ENCODE measurements at regions not wholly inside any gene's neighbourhood (a gene's known extent, or its start where the extent isn't known, plus 50 kb on each side); places are given as distances from the start of the nearest gene placed in this dataset.

- Mint-ChIP-seq H3K36me3 (no peaks in the 10 kb centered on the region), H3K4me1 (no peaks in the 10 kb centered on the region), H3K9me3 (peaks cover 3% of the 10 kb centered on the region), H3K27me3 (no peaks in the 10 kb centered on the region), H3K4me3 (no peak overlapping the region), H3K27ac (no peak overlapping the region)
- ATAC-seq (ENCODE audit: low read depth) (no peak), DNase-seq (ENCODE audit: low spot score in 2 of 2) (no peak)
Measured at GRCh38 chr13:63690672-63691071, 2275.0 kb upstream of the PCDH20 start.

GRCh38 chr13:63684822-63685221 lies 2269.2 kb upstream of the PCDH20 start:
- DNase-seq (ENCODE audit: low spot score in 2 of 2) (no peak), ATAC-seq (ENCODE audit: low read depth) (no peak)
- H3K4me1 Mint-ChIP-seq, result no peaks in the 10 kb centered on the region
- H3K27ac Mint-ChIP-seq, result no peak overlapping the region
- H3K4me3 Mint-ChIP-seq, result no peak overlapping the region
- peaks cover 3% of the 10 kb centered on the region for H3K9me3 Mint-ChIP-seq
- no peaks in the 10 kb centered on the region for H3K27me3 Mint-ChIP-seq
- no peaks in the 10 kb centered on the region for H3K36me3 Mint-ChIP-seq

- Mint-ChIP-seq H3K27me3 (no peaks in the 10 kb centered on the region), H3K9me3 (peaks cover 4% of the 10 kb centered on the region), H3K27ac (no peak overlapping the region), H3K4me3 (no peak overlapping the region), H3K36me3 (no peaks in the 10 kb centered on the region), H3K4me1 (no peaks in the 10 kb centered on the region)
- DNase-seq (ENCODE audit: low spot score in 2 of 2), result no peak
- no peak for ATAC-seq (ENCODE audit: low read depth)
Measured at GRCh38 chr13:63680704-63681103, 2265.1 kb upstream of the PCDH20 start.

GRCh38 chr13:63671296-63671695 lies 2255.6 kb upstream of the PCDH20 start:
- H3K4me1 Mint-ChIP-seq, result no peaks in the 10 kb centered on the region
- H3K27ac Mint-ChIP-seq, result no peak overlapping the region

GRCh38 chr13:63651394-63651793 lies 2235.7 kb upstream of the PCDH20 start:
- no peaks in the 10 kb centered on the region for H3K36me3 Mint-ChIP-seq
- H3K4me3 Mint-ChIP-seq, result no peak overlapping the region
- no peak for ATAC-seq (ENCODE audit: low read depth)
- H3K9me3 Mint-ChIP-seq, result peaks cover 5% of the 10 kb centered on the region
- no peak overlapping the region for H3K27ac Mint-ChIP-seq
- no peaks in the 10 kb centered on the region for H3K27me3 Mint-ChIP-seq
- no peak for DNase-seq (ENCODE audit: low spot score in 2 of 2)
- no peaks in the 10 kb centered on the region for H3K4me1 Mint-ChIP-seq

More at GRCh38 chr13:63671296-63671695, 2255.6 kb upstream of the PCDH20 start:
- Mint-ChIP-seq H3K27me3 (no peaks in the 10 kb centered on the region), H3K9me3 (peaks cover 1% of the 10 kb centered on the region), H3K36me3 (no peaks in the 10 kb centered on the region), H3K4me3 (no peak overlapping the region)
- DNase-seq (ENCODE audit: low spot score in 2 of 2) (no peak), ATAC-seq (ENCODE audit: low read depth) (no peak)

- Mint-ChIP-seq H3K9me3 (peaks cover 2% of the 10 kb centered on the region), H3K27ac (no peak overlapping the region), H3K36me3 (no peaks in the 10 kb centered on the region), H3K4me3 (no peak overlapping the region), H3K4me1 (no peaks in the 10 kb centered on the region), H3K27me3 (no peaks in the 10 kb centered on the region)
- ATAC-seq (ENCODE audit: low read depth) (no peak), DNase-seq (ENCODE audit: low spot score in 2 of 2) (no peak)
Measured at GRCh38 chr13:63643543-63643942, 2227.9 kb upstream of the PCDH20 start.

- no peak for DNase-seq (ENCODE audit: low spot score in 2 of 2)
- H3K36me3 Mint-ChIP-seq, result no peaks in the 10 kb centered on the region
- H3K4me3 Mint-ChIP-seq, result peak overlapping the region; percentile 71
- no peak for ATAC-seq (ENCODE audit: low read depth)
- H3K27ac Mint-ChIP-seq, result peak overlapping the region; percentile 64
- H3K9me3 Mint-ChIP-seq, result no peaks in the 10 kb centered on the region
- no peaks in the 10 kb centered on the region for H3K27me3 Mint-ChIP-seq
- H3K4me1 Mint-ChIP-seq, result no peaks in the 10 kb centered on the region
Measured at GRCh38 chr13:63636316-63636993, 2220.8 kb upstream of the PCDH20 start.

GRCh38 chr13:63632321-63632720 lies 2216.7 kb upstream of the PCDH20 start:
- no peak overlapping the region for H3K27ac Mint-ChIP-seq
- DNase-seq (ENCODE audit: low spot score in 2 of 2), result no peak
- H3K4me1 Mint-ChIP-seq, result no peaks in the 10 kb centered on the region
- no peaks in the 10 kb centered on the region for H3K9me3 Mint-ChIP-seq
- no peak for ATAC-seq (ENCODE audit: low read depth)
- H3K27me3 Mint-ChIP-seq, result no peaks in the 10 kb centered on the region
- no peaks in the 10 kb centered on the region for H3K36me3 Mint-ChIP-seq
- H3K4me3 Mint-ChIP-seq, result no peak overlapping the region

- DNase-seq (ENCODE audit: low spot score in 2 of 2), result no peak
- Mint-ChIP-seq H3K27me3 (no peaks in the 10 kb centered on the region), H3K9me3 (no peaks in the 10 kb centered on the region), H3K27ac (no peak overlapping the region), H3K4me3 (no peak overlapping the region), H3K36me3 (no peaks in the 10 kb centered on the region), H3K4me1 (no peaks in the 10 kb centered on the region)
- no peak for ATAC-seq (ENCODE audit: low read depth)
Measured at GRCh38 chr13:63631006-63631405, 2215.4 kb upstream of the PCDH20 start.

- no peak overlapping the region for H3K27ac Mint-ChIP-seq
- ATAC-seq (ENCODE audit: low read depth), result no peak
- H3K9me3 Mint-ChIP-seq, result no peaks in the 10 kb centered on the region
Measured at GRCh38 chr13:63629591-63629990, 2213.9 kb upstream of the PCDH20 start.

GRCh38 chr13:63628310-63628709 lies 2212.7 kb upstream of the PCDH20 start:
- no peaks in the 10 kb centered on the region for H3K9me3 Mint-ChIP-seq
- ATAC-seq (ENCODE audit: low read depth), result no peak

More at GRCh38 chr13:63629591-63629990, 2213.9 kb upstream of the PCDH20 start:
- no peaks in the 10 kb centered on the region for H3K27me3 Mint-ChIP-seq
- H3K36me3 Mint-ChIP-seq, result no peaks in the 10 kb centered on the region
- H3K4me3 Mint-ChIP-seq, result no peak overlapping the region
- no peaks in the 10 kb centered on the region for H3K4me1 Mint-ChIP-seq
- no peak for DNase-seq (ENCODE audit: low spot score in 2 of 2)

GRCh38 chr13:63625869-63626268 lies 2210.2 kb upstream of the PCDH20 start:
- ATAC-seq (ENCODE audit: low read depth), result no peak

More at GRCh38 chr13:63628310-63628709, 2212.7 kb upstream of the PCDH20 start:
- no peaks in the 10 kb centered on the region for H3K4me1 Mint-ChIP-seq
- no peaks in the 10 kb centered on the region for H3K27me3 Mint-ChIP-seq
- no peak for DNase-seq (ENCODE audit: low spot score in 2 of 2)
- no peaks in the 10 kb centered on the region for H3K36me3 Mint-ChIP-seq
- H3K27ac Mint-ChIP-seq, result no peak overlapping the region
- H3K4me3 Mint-ChIP-seq, result no peak overlapping the region

GRCh38 chr13:63614874-63615612 lies 2199.4 kb upstream of the PCDH20 start:
- DNase-seq (ENCODE audit: low spot score in 2 of 2) (no peak), ATAC-seq (ENCODE audit: low read depth) (no peak)
- no peaks in the 10 kb centered on the region for H3K36me3 Mint-ChIP-seq
- H3K9me3 Mint-ChIP-seq, result peaks cover 10% of the 10 kb centered on the region
- no peaks in the 10 kb centered on the region for H3K4me1 Mint-ChIP-seq
- no peak overlapping the region for H3K27ac Mint-ChIP-seq
- H3K27me3 Mint-ChIP-seq, result no peaks in the 10 kb centered on the region
- H3K4me3 Mint-ChIP-seq, result no peak overlapping the region

More at GRCh38 chr13:63625869-63626268, 2210.2 kb upstream of the PCDH20 start:
- H3K4me1 Mint-ChIP-seq, result no peaks in the 10 kb centered on the region
- H3K36me3 Mint-ChIP-seq, result no peaks in the 10 kb centered on the region
- no peak overlapping the region for H3K27ac Mint-ChIP-seq
- no peaks in the 10 kb centered on the region for H3K27me3 Mint-ChIP-seq
- peaks cover 4% of the 10 kb centered on the region for H3K9me3 Mint-ChIP-seq
- DNase-seq (ENCODE audit: low spot score in 2 of 2), result no peak
- H3K4me3 Mint-ChIP-seq, result no peak overlapping the region

- Mint-ChIP-seq H3K27ac (no peak overlapping the region), H3K36me3 (no peaks in the 10 kb centered on the region), H3K9me3 (peaks cover 10% of the 10 kb centered on the region), H3K27me3 (no peaks in the 10 kb centered on the region), H3K4me3 (no peak overlapping the region), H3K4me1 (no peaks in the 10 kb centered on the region)
- ATAC-seq (ENCODE audit: low read depth) (no peak), DNase-seq (ENCODE audit: low spot score in 2 of 2) (no peak)
Measured at GRCh38 chr13:63607153-63607552, 2191.5 kb upstream of the PCDH20 start.

Data from memory B cell (primary cell).